ENCODE measurements at regions not wholly inside any gene's neighbourhood (a gene's known extent, or its start where the extent isn't known, plus 50 kb on each side); places are given as distances from the start of the nearest gene placed in this dataset.

DNA sequence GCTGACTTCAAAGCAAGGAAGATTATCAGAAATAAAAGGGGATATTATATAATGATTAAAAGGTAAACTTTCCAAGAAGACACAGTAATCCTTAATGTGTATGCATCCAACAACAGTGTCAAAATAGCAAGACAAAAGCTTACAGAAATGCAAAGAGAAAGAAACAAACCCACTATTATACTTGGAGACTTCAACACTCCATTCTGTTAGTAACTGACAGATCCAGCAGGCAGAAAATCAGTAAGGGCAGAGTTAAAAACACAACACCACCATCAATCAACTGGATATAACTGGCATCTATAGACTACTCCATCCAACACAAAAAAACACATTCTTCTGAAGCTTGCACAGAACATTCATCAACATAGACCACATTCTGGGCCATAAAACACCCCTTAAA lies 103.8 kb downstream of the OR13A1 start:
- TF ChIP-seq, protein P1, sequence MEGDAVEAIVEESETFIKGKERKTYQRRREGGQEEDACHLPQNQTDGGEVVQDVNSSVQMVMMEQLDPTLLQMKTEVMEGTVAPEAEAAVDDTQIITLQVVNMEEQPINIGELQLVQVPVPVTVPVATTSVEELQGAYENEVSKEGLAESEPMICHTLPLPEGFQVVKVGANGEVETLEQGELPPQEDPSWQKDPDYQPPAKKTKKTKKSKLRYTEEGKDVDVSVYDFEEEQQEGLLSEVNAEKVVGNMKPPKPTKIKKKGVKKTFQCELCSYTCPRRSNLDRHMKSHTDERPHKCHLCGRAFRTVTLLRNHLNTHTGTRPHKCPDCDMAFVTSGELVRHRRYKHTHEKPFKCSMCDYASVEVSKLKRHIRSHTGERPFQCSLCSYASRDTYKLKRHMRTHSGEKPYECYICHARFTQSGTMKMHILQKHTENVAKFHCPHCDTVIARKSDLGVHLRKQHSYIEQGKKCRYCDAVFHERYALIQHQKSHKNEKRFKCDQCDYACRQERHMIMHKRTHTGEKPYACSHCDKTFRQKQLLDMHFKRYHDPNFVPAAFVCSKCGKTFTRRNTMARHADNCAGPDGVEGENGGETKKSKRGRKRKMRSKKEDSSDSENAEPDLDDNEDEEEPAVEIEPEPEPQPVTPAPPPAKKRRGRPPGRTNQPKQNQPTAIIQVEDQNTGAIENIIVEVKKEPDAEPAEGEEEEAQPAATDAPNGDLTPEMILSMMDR (tag by site-specific recombination; IDR thresholded peaks at IDR 0.05), result no peak
- no peak for TF ChIP-seq ZNF530 (tag by site-specific recombination; IDR thresholded peaks at IDR 0.05; ENCODE audit: low read depth)
- TF ChIP-seq ZNF155 (tag by site-specific recombination; IDR thresholded peaks at IDR 0.05), result no peak
- TF ChIP-seq, protein P2, sequence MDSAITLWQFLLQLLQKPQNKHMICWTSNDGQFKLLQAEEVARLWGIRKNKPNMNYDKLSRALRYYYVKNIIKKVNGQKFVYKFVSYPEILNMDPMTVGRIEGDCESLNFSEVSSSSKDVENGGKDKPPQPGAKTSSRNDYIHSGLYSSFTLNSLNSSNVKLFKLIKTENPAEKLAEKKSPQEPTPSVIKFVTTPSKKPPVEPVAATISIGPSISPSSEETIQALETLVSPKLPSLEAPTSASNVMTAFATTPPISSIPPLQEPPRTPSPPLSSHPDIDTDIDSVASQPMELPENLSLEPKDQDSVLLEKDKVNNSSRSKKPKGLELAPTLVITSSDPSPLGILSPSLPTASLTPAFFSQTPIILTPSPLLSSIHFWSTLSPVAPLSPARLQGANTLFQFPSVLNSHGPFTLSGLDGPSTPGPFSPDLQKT (IDR thresholded peaks at IDR 0.05; ENCODE audit: borderline replicate concordance, low read depth, low read length), result no peak
- no peak for TF ChIP-seq ZNF513 (tag by site-specific recombination; IDR thresholded peaks at IDR 0.05)
- no peak for TF ChIP-seq ZNF280D (tag by site-specific recombination; IDR thresholded peaks at IDR 0.05)

All from HEK293 (cell line).